HG03135 (cell line): ENCODE measurements at regions not wholly inside any gene's neighbourhood (a gene's known extent, or its start where the extent isn't known, plus 50 kb on each side); places are given as distances from the start of the nearest gene placed in this dataset.
"Not testable (repeated sequence)": the region's sequence is repeated elsewhere in the genome, so short reads cannot be mapped to it uniquely, and the experiment has no call there.

Source experiments
- ATAC-seq: cut with Tn5 transposase; IDR thresholded peaks from one replicate; pipeline ENCODE4 v1.9.1; 2021; ENCODE audit warnings: mild to moderate bottlenecking, moderate library complexity; ENCODE audit not compliant: unreplicated experiment

DNA sequence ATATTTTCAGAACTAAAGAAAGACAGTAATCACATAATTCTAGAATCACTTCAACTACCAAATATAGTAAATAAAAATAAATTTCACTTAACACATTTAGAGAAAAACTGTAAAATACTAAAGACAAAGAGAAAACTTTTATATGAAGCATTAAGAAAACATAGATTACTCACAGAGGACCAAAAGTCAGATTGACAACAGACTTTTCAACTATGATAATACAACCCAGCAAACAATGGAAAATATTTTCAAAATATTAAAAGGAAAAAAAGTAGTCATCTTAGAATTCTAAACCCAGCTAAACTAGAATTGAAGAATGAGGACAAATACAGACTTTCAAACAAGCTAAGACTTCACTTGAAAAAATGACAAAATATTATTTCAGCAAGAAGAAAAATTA lies 164.8 kb upstream of the ARID1B start:
- ATAC-seq = no peak

GRCh38 chr6:156602066-156602385 lies 175.2 kb upstream of the ARID1B start:
- ATAC-seq = no peak

GRCh38 chr6:156601152-156602065 lies 175.8 kb upstream of the ARID1B start:
- no peak for ATAC-seq

GRCh38 chr6:156600678-156601077 lies 176.5 kb upstream of the ARID1B start:
- ATAC-seq = no peak

- ATAC-seq = no peak
Measured at GRCh38 chr6:156599978-156600590, 177.1 kb upstream of the ARID1B start.

GRCh38 chr6:156599366-156599765 lies 177.8 kb upstream of the ARID1B start:
- no peak for ATAC-seq

GRCh38 chr6:156598855-156599180 lies 178.4 kb upstream of the ARID1B start:
- ATAC-seq = no peak

GRCh38 chr6:156598071-156598854 lies 178.9 kb upstream of the ARID1B start:
- no peak for ATAC-seq

GRCh38 chr6:156597095-156597494 lies 180.1 kb upstream of the ARID1B start:
- no peak for ATAC-seq

- ATAC-seq = no peak
Measured at GRCh38 chr6:156595476-156595875, 181.7 kb upstream of the ARID1B start.

DNA sequence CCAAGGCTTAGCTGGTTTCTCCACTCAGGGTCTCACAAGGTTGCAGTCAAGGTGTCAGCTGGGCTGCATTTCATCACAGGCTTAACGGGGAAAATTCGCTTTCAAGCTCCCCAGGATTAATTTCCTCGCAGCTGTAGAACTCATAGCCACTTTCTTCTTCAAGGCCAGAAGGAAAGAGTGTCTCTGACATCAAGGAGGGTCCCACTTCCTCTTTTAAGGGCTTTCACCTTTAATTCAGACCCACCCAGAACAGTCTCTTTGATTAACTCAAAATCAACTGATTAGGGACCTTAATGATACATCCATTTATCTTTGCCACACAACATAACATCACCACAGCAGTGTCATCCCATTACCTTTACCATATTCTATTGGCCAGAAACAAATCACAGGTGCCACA lies 183.3 kb upstream of the ARID1B start:
- no peak for ATAC-seq

DNA sequence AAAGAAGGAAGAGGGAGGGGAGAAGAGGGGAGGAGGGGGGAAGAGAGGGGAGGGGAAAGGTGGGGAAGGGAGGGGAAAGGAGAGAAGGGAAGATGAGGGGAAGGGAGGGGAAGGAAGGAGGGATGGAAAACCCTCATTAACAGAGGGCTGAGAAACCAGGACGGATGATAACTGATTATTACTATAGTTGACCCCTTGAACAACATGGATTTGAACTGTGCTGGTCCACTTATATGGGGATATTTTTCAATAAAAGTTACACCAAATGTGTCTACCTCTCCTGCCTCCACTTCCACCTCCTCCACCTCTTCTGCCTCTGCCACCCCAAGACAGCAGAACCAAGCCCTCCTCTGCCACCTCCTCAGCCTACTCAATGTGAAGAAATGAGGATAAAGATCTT lies 184.1 kb upstream of the ARID1B start:
- no peak for ATAC-seq

- no peak for ATAC-seq
Measured at GRCh38 chr6:156590482-156590881, 186.7 kb upstream of the ARID1B start.

- no peak for ATAC-seq
Measured at GRCh38 chr6:156589281-156589680, 187.9 kb upstream of the ARID1B start.

DNA sequence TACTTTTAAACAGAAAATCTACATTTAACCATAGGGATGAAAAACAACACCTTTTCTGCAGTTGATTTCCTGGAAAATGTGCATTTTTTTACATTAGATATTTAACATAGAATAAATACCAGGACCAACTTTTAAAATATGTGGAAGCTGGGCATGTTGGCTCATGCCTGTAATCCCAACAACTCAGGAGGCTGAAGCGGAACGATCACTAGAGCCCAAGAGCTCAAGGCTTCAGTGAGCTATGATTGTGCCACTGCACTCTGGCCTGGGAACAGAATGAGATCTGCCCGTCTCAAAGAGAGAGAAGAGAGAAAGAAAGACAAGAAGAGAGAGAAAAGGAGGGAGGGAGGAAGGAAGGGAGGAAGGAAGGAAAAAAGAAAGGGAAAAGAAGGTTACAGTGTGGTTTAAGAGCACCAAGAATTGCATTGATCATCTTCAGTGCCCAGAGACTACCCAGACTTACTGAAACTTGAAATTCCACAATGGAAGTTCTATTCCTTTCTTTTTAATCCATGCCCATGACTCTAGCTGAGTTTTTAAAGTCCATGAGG lies 189.4 kb upstream of the ARID1B start:
- no peak for ATAC-seq

DNA sequence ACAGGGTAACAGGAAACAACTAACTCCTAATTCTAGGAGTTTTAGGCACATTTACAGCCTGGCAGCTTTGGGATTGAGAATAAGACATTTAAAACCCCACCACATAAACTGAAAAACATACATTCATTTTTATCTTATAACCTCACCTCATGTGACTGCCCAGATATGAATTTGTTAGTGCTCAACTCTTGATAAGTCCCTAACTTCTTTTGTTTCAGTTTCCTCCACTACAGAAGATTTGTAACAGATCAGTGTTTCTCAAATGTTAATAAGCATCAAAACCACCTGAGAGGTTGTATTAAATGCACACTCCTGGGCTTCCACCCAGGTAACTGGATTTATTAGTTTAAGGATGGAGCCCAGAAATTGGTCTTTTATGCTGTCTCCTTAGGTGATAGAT lies 190.1 kb upstream of the ARID1B start:
- no peak for ATAC-seq

- ATAC-seq = no peak
Measured at GRCh38 chr6:156585859-156586258, 191.3 kb upstream of the ARID1B start.

DNA sequence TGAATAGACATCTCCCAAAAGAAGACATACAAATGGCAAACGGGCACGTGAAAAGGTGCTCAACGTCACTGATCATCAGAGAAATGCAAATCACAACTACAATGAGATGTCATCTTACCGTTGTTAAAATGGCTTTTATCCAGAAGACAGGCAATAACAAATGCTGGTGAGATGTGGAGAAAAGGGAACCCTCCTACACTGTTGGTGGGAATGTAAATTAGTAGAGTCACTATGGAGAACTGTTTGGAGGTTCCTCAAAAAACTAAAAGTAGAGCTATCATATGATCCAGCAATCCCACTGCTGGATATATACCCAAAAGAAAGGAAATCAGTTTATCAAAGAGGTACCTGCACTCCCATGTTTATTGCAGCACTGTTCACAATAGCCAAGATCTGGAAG lies 193.1 kb upstream of the ARID1B start:
- ATAC-seq = not testable (repeated sequence)

- ATAC-seq = no peak
Measured at GRCh38 chr6:156583083-156583482, 194.1 kb upstream of the ARID1B start.

DNA sequence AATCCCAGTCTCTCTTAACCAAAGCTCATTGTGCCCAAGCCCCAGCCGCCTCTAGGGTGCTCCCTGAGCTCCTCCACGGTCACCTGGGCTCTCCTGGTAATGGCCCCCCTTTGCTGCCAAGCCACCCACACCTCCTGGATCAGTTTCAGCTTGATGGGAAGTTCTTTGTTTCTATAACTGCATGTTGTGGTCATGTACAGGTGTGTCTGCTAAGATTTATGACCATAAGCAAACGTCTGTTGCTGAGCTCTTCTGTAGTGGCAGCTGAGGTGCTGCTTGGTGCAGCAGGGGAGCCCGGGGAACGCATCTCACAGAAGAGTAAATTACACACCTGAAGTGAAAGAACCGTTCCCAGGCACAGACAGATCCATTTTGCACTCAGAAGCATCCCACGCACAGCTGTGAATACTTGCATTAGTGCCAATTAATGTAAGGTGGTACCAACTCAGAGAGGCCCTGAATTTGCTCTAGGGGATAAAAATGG lies 194.6 kb upstream of the ARID1B start:
- ATAC-seq = no peak

DNA sequence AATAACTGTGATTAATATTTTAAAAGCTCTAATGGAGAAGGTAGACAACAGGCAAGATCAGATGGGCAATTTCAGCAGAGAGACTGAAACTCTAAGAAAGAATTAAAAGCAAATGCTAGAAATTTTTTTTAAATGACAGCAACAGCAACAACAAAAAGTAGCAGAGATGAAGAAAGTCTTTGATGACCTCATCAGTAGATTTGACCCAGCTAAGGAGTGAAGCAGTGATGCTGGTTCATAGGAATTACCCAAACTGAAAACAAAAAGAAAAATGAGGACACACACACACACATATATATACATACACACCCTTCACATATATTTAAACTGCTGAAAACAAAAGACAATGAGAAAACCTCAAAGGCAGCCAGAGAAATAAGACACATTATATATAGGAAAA lies 197.6 kb upstream of the ARID1B start:
- ATAC-seq = no peak
